Loucy (cell line): ENCODE measurements at regions not wholly inside any gene's neighbourhood (a gene's known extent, or its start where the extent isn't known, plus 50 kb on each side); places are given as distances from the start of the nearest gene placed in this dataset.

ENCODE experiments used
- H2AFZ ChIP-seq: fragments of 200-600 bp; sonication (generic); 2 replicates; pipeline ENCODE4 v1.6.0; 2016; ENCODE audit warnings: antibody characterized with exemption, mild to moderate bottlenecking, low read length, moderate library complexity
- H3F3A ChIP-seq: fragments of 200-600 bp; 2 replicates; pipeline ENCODE4 v1.6.0; 2016; ENCODE audit warnings: antibody characterized with exemption, low read depth, mild to moderate bottlenecking
- H3K27me3 ChIP-seq: fragments of 200-600 bp; sonication (generic); 2 replicates; pipeline ENCODE4 v1.6.1; 2014; ENCODE audit warnings: low read length, mild to moderate bottlenecking; ENCODE audit not compliant: insufficient read depth, poor library complexity, severe bottlenecking
- H3K36me3 ChIP-seq: fragments of 200-600 bp; sonication (generic); 2 replicates; pipeline ENCODE4 v1.6.1; 2016; ENCODE audit warnings: low read length; ENCODE audit not compliant: insufficient read depth
- H3K4me1 ChIP-seq: fragments of 200-600 bp; sonication (generic); 2 replicates; pipeline ENCODE4 v1.5.1; 2014; ENCODE audit warnings: low read length, mild to moderate bottlenecking; ENCODE audit not compliant: insufficient read depth, poor library complexity, severe bottlenecking
- H3K4me2 ChIP-seq: fragments of 200-600 bp; sonication (generic); 2 replicates; pipeline ENCODE4 v1.6.0; 2014; ENCODE audit warnings: antibody characterized with exemption, low read length, low read depth, mild to moderate bottlenecking; ENCODE audit not compliant: poor library complexity, severe bottlenecking
- H3K4me3 ChIP-seq: fragments of 200-600 bp; sonication (generic); 2 replicates; pipeline ENCODE4 v1.5.1; 2014; ENCODE audit warnings: low read length, mild to moderate bottlenecking, mixed read lengths; ENCODE audit not compliant: poor library complexity, severe bottlenecking
- H3K79me2 ChIP-seq: fragments of 200-600 bp; sonication (generic); 2 replicates; pipeline ENCODE4 v1.6.1; 2014; ENCODE audit warnings: low read length; ENCODE audit not compliant: insufficient read depth
- H3K9ac ChIP-seq: fragments of 200-600 bp; sonication (generic); 2 replicates; pipeline ENCODE4 v1.6.0; 2014; ENCODE audit warnings: mild to moderate bottlenecking, low read depth, low read length, moderate library complexity; ENCODE audit not compliant: poor library complexity, severe bottlenecking
- H3K9me2 ChIP-seq: fragments of 200-600 bp; sonication (generic); replicated peaks from 2 replicates; pipeline ENCODE4 v1.6.1; 2016; ENCODE audit warnings: low read depth, low read length, mixed read lengths
- H3K9me3 ChIP-seq: fragments of 200-600 bp; sonication (generic); 2 replicates; pipeline ENCODE4 v1.6.1; 2014; ENCODE audit warnings: mild to moderate bottlenecking, antibody characterized with exemption, low read length, low read depth; ENCODE audit not compliant: insufficient read depth
- H4K20me1 ChIP-seq: fragments of 200-600 bp; sonication (generic); 2 replicates; pipeline ENCODE4 v1.6.0; 2014; ENCODE audit warnings: antibody characterized with exemption, low read length, mild to moderate bottlenecking; ENCODE audit not compliant: insufficient read depth, poor library complexity, severe bottlenecking
- EZH2phosphoT487 ChIP-seq: fragments of 200-600 bp; IDR thresholded peaks from 2 replicates; pipeline ENCODE4 v1.6.1; 2018; ENCODE audit warnings: antibody characterized with exemption, mild to moderate bottlenecking, moderate library complexity, borderline replicate concordance
- TF ChIP-seq, protein P1 (sequence below): fragments of 200-600 bp; sonication (generic); conservative IDR thresholded peaks from 2 replicates; pipeline ENCODE4 v1.5.1; 2014; ENCODE audit warnings: mild to moderate bottlenecking, antibody characterized with exemption, low read length

DNA sequence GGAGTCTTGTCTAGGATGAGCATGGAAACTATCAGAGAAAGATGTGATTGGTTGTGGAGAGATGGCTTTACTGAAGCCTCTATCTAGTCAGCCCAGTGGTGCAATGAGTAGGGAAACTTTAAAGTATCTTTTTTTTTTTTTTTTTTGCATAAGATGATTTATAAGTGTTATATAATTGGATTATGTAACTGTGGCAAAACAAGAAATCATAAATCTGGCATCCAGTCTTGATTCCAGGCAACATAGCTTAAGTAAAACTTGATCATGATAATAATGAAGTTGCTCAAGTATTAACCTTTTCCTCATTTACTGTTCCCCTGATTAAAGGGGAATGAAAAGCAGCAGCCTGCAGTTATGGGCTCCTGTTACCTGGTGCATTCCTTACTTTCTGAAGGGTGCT lies 538.0 kb upstream of the ATP2B1 start:
- Histone ChIP-seq H2AFZ (no peak overlapping the region), H3K36me3 (no peaks in the 10 kb centered on the region), H3K4me3 (no peak overlapping the region), H3K9me3 (no peaks in the 10 kb centered on the region), H3K27me3 (no peaks in the 10 kb centered on the region), H3K79me2 (no peaks in the 10 kb centered on the region), H3K9me2 (no peaks in the 10 kb centered on the region), H3F3A (no peaks in the 10 kb centered on the region), H3K4me1 (peaks cover 16% of the 10 kb centered on the region), H4K20me1 (no peaks in the 10 kb centered on the region), H3K9ac (no peak overlapping the region), H3K4me2 (no peak overlapping the region)
- TF ChIP-seq, protein P1, sequence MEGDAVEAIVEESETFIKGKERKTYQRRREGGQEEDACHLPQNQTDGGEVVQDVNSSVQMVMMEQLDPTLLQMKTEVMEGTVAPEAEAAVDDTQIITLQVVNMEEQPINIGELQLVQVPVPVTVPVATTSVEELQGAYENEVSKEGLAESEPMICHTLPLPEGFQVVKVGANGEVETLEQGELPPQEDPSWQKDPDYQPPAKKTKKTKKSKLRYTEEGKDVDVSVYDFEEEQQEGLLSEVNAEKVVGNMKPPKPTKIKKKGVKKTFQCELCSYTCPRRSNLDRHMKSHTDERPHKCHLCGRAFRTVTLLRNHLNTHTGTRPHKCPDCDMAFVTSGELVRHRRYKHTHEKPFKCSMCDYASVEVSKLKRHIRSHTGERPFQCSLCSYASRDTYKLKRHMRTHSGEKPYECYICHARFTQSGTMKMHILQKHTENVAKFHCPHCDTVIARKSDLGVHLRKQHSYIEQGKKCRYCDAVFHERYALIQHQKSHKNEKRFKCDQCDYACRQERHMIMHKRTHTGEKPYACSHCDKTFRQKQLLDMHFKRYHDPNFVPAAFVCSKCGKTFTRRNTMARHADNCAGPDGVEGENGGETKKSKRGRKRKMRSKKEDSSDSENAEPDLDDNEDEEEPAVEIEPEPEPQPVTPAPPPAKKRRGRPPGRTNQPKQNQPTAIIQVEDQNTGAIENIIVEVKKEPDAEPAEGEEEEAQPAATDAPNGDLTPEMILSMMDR = no peak
- no peak for TF ChIP-seq EZH2phosphoT487

DNA sequence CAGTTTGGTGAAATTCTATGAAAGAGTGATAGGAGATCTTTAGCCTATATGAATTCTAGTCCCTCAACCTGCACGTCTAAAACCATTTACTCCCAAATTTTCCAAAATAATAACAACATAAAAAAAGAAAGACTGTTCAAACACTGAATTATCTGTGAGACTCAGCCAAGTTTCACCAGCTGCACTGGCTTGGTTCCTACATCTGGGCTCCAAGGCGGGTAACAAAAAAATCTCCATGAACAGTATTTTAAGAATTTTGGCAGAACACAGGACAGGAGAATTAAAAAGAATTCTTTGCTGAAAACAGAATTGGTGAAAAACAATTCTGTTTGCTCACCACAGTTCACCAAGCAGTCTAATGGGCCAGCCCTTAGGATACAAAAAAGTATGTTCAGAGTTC lies 536.8 kb upstream of the ATP2B1 start:
- no peak overlapping the region for H3K4me3 ChIP-seq
- H3K79me2 ChIP-seq = no peaks in the 10 kb centered on the region
- TF ChIP-seq, protein P1 = no peak
- TF ChIP-seq EZH2phosphoT487 = no peak
- H3K27me3 ChIP-seq = no peaks in the 10 kb centered on the region
- no peaks in the 10 kb centered on the region for H3K9me2 ChIP-seq
- H2AFZ ChIP-seq = no peak overlapping the region
- H3F3A ChIP-seq = no peaks in the 10 kb centered on the region
- H4K20me1 ChIP-seq = no peaks in the 10 kb centered on the region
- no peaks in the 10 kb centered on the region for H3K9me3 ChIP-seq
- H3K4me2 ChIP-seq = no peak overlapping the region
- H3K4me1 ChIP-seq = peaks cover 7% of the 10 kb centered on the region
- no peak overlapping the region for H3K9ac ChIP-seq
- no peaks in the 10 kb centered on the region for H3K36me3 ChIP-seq

DNA sequence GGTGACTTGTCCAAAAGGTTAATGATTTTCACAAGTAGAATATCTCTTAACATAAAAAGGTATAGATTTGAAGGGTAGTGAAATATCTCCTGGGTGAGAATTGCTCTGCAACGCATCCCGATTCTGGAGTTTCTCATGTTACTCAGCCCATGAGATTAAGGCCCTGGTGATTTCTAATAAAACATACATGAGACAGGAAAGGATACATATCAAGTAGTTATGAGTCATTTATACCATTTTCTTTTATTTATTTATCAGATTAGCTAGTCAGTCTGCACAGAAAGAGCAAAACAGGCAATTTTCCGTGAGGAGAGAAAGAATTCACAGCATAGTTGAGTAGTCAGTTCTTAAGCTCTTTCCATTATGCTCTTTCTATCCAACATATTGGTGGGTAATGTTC lies 535.6 kb upstream of the ATP2B1 start:
- Histone ChIP-seq H2AFZ (no peak overlapping the region), H3K9me2 (no peaks in the 10 kb centered on the region), H3K79me2 (no peaks in the 10 kb centered on the region), H3K9me3 (no peaks in the 10 kb centered on the region), H3F3A (no peaks in the 10 kb centered on the region), H3K4me3 (no peak overlapping the region), H3K36me3 (no peaks in the 10 kb centered on the region), H3K4me2 (no peak overlapping the region), H3K27me3 (no peaks in the 10 kb centered on the region), H3K9ac (no peak overlapping the region), H4K20me1 (no peaks in the 10 kb centered on the region), H3K4me1 (peaks cover 5% of the 10 kb centered on the region)
- TF ChIP-seq EZH2phosphoT487 = no peak
- TF ChIP-seq, protein P1 = no peak
